HAP-1 (cell line): ENCODE measurements at regions not wholly inside any gene's neighbourhood (a gene's known extent, or its start where the extent isn't known, plus 50 kb on each side); places are given as distances from the start of the nearest gene placed in this dataset.

Experiments used
- DNase-seq, 2 experiments: peaks; one replicate each; pipeline ENCODE4 v3.0.0-alpha.2; 2016 to 2020; ENCODE audit warnings: low spot score in 2 of 2
- H3K27me3 ChIP-seq: fragments of 250-450 bp; sonication (Bioruptor Pico); 2 replicates; pipeline ENCODE4 v1.5.1; 2020; ENCODE audit warnings: low read depth, mild to moderate bottlenecking, moderate library complexity
- H3K36me3 ChIP-seq: fragments of 250-450 bp; sonication (Bioruptor Pico); replicated peaks from 2 replicates; pipeline ENCODE4 v1.5.1; 2020; ENCODE audit warnings: mild to moderate bottlenecking
- H3K4me1 ChIP-seq: fragments of 250-450 bp; sonication (Bioruptor Pico); 2 replicates; pipeline ENCODE4 v1.5.1; 2020; ENCODE audit warnings: mild to moderate bottlenecking
- H3K4me3 ChIP-seq: fragments of 250-450 bp; sonication (Bioruptor Pico); 2 replicates; pipeline ENCODE4 v1.5.1; 2020; ENCODE audit warnings: mild to moderate bottlenecking, moderate library complexity
- H3K9me3 ChIP-seq: fragments of 250-450 bp; sonication (Bioruptor Pico); 2 replicates; pipeline ENCODE4 v1.5.1; 2020; ENCODE audit warnings: mild to moderate bottlenecking, moderate library complexity
- in situ Hi-C: fragments of 300-500 bp; cut with MboI; formaldehyde crosslinking; loops from 3 replicates; pipeline ENCODE4 v1.14.3; 2020; ENCODE audit warnings: low sequenced_read_pairs, inconsistent platforms, mixed read lengths

DNA sequence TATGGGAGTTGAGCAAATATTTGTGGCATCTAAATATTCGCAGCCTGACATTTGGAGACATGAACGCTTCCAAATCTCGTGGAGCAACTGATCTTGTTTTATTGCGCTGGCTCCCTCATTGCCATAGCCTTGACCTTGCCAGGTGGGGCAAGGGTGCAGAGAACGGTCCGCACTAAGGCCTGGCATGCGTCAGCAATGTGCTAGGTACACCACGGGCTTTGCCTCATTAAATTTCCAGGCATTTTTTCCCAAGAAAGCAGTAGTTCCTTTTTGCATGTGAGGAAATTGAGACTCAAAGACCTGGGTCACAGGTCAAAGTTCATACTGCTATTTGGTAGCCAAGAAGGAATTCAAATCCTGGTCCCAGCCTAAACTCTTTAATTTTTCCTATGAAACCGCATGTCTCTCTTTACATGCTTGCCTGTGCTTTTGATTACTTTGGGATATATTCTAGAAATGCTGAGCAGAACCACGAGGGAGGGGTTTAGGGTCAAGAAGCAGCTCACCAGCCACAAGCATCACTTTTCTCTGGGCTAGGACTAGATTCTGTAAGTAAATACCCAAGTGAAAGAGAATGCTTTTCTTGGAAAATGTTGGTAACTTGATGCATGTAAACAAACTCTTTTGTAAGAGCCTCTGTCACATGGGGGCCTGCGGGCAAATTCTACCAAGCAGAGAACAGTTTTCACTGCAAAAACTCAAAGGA, 891.6 kb downstream of the VRK1 start:
- no peak for DNase-seq
- Histone ChIP-seq H3K27me3 (no peaks in the 10 kb centered on the region), H3K4me1 (no peaks in the 10 kb centered on the region), H3K4me3 (no peak overlapping the region), H3K36me3 (no peaks in the 10 kb centered on the region), H3K9me3 (no peaks in the 10 kb centered on the region)
- in situ Hi-C loops = no loop called here

DNA sequence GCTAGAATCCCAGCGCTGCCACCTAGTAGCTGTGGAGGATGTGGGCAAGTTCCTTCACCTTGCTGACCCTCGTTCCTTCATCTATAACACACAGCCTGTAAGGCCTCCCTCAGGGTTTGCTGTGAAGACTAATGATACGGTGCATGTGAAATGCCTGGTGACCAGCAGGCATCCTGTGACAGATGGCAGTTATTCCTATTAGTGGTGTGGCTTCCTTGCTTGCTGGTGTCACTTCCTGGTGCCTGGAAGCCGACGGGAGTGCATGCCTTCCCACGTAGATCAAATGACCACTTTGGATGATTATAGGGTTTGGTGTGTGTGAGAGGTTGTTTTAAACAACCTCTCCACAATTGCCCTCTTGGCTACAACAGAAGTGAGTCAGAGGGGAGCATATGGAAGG, 894.9 kb downstream of the VRK1 start:
- Histone ChIP-seq H3K27me3 (no peaks in the 10 kb centered on the region), H3K36me3 (no peaks in the 10 kb centered on the region), H3K4me3 (no peak overlapping the region), H3K4me1 (no peaks in the 10 kb centered on the region), H3K9me3 (no peaks in the 10 kb centered on the region)
- DNase-seq = no peak
- in situ Hi-C loops = no loop called here

DNA sequence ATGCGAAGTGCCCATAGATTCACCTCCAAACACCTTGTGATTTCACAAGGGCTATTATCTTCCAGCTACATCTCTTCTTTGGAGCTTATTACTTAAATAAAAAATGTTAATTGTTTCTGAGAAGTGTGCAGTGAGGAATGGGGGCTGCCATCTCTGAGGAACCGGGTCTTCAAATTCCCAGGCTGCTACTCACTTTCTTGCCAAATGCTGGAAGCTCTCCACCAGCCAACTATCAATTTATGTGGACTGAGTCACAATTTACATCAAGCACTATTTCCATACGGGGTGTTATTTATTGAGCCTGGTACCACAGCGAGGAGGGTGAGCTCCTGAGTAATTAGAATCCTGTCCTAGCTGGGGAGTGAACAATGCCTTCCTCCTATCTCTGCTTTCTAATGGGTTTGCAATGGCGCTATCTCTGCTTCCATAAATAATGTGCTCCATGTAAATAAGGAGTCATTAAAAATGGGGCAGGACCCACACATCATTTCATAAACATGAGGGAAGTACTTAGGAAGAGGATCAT, 898.3 kb downstream of the VRK1 start:
- Histone ChIP-seq H3K4me3 (no peak overlapping the region), H3K27me3 (no peaks in the 10 kb centered on the region), H3K36me3 (no peaks in the 10 kb centered on the region), H3K9me3 (no peaks in the 10 kb centered on the region), H3K4me1 (no peaks in the 10 kb centered on the region)
- in situ Hi-C loops = no loop called here
- DNase-seq = no peak

DNA sequence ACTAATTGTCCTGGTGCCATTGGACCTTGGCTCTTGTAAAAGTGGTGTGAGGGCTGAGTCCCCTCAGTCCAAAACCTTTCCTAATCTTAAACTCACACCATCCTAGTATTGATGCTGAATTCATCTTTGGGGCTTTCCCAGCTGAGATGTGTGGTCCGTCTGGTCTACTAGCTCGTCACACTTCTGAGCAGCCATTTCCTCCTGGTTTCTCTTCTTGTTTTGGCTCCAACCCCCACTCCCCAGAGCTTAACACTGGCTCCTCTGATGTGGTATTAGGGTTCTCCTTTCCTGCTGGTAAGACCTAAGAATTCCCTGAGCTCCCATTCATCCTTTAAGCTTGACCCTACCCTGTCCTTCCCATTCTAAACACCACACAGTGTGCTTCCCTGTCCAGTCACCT, 900.6 kb downstream of the VRK1 start:
- H3K9me3 ChIP-seq = no peaks in the 10 kb centered on the region
- H3K4me3 ChIP-seq = no peak overlapping the region
- no peaks in the 10 kb centered on the region for H3K36me3 ChIP-seq
- H3K4me1 ChIP-seq = no peaks in the 10 kb centered on the region
- H3K27me3 ChIP-seq = no peaks in the 10 kb centered on the region
- no peak for DNase-seq
- in situ Hi-C loops = no loop called here

DNA sequence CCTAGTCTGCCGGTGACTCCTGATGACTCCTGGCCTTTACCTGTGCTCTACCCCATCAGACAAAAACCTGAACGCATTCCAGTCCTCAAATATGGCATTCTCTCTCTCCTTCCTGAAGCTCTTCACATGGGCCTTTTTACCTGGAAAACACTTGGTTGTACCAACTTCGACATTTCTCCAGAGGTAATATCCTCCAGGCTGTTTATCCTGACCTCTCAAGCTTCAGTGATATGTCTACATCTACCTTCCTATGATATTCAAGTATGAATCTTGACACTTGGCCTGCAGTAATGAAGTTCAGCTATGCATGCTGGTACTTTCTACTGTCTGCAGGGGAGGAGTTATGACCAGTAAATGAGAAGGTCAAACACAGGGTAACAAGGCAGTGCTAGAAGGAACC, 901.8 kb downstream of the VRK1 start:
- in situ Hi-C loops = no loop called here
- no peak overlapping the region for H3K4me3 ChIP-seq
- DNase-seq = no peak
- H3K27me3 ChIP-seq = no peaks in the 10 kb centered on the region
- H3K36me3 ChIP-seq = no peaks in the 10 kb centered on the region
- no peaks in the 10 kb centered on the region for H3K4me1 ChIP-seq
- H3K9me3 ChIP-seq = no peaks in the 10 kb centered on the region

DNA sequence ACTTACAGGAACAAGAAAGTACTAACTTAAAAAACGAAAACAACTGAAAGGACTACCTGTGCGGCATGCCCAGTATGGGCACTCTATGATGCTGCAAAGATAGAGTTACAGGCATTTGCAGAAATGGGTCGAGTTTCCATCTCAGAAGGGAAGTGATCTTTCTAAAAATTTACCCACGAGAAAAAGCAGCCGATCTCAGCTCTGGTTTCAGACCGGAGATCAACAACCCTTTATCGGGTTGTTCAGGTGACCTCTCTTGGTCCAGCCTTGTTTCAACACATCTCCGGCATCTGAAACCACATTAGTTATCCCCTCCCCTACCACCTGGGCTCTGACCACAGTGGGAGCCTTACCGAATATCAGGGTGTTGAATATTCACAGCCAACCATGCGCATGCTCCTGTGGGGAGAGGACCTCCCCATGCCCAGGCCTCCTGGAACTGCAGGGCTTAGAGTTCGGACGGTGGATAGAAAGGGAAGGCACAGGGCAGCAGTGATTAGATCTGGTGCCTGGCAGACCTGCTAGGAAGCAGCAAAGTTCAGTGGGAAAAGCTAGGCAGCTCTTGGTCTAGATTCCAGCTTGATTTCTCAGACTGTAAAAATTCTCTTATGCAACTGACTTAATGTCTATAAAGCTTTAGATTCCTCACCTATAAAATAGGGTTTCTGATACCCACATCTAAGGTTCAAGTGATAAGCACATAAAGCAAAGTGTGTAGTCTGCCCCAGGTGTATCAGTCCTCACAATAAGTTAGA, 906.0 kb downstream of the VRK1 start:
- Histone ChIP-seq H3K36me3 (no peaks in the 10 kb centered on the region), H3K27me3 (no peaks in the 10 kb centered on the region), H3K4me3 (no peak overlapping the region), H3K9me3 (no peaks in the 10 kb centered on the region), H3K4me1 (no peaks in the 10 kb centered on the region)
- DNase-seq = no peak
- in situ Hi-C loops = no loop called here

DNA sequence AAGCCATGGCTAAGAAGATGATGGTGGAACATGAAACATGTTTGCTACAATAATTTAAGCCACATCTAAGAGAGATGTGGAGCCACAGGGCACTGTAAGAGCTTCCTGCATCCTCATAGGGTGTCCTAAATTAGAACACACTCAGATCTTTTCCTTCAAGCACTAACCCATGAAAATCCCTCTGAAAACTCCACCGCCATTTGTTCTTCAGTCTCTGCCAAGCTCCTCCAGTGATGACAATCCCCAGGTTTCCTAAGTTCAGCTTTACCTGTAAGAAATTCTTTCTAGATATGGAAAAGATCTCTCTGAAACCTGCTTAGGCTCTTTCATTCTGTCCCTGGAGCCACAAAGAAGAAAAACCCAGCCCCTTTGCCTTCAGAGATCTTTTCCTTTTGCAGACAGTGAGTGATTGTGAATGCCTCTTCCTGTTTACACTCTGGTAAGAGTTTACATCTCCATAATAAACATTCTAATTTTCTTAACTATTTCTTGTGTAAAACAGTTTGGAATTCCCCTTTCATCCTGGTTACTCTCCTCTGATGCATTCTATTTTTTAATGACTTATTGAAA, 907.2 kb downstream of the VRK1 start:
- Histone ChIP-seq H3K4me1 (no peaks in the 10 kb centered on the region), H3K36me3 (no peaks in the 10 kb centered on the region), H3K9me3 (no peaks in the 10 kb centered on the region), H3K4me3 (no peak overlapping the region), H3K27me3 (no peaks in the 10 kb centered on the region)
- in situ Hi-C loops = no loop called here
- DNase-seq = no peak

DNA sequence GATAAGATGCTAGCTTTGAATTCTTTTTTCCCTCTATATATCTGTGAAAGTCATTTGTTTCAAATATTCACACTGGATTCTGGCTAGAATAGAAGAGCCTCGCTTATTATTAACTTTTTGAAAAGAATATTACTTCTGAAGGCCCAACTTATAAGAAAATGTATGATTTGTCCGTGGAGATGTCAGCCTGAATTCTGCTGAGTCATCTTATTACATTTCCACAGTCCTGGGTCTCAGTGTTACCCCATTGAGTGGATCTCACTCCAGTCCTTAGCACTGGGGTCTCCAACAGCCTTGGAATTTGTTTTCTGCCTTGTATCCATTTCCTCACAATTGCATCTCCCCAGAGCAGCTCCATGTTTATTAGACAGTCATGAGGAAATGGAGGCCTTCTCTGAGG, 907.9 kb downstream of the VRK1 start:
- no peaks in the 10 kb centered on the region for H3K36me3 ChIP-seq
- in situ Hi-C loops = no loop called here
- no peak overlapping the region for H3K4me3 ChIP-seq
- no peak for DNase-seq
- H3K27me3 ChIP-seq = no peaks in the 10 kb centered on the region
- no peaks in the 10 kb centered on the region for H3K4me1 ChIP-seq
- H3K9me3 ChIP-seq = no peaks in the 10 kb centered on the region

DNA sequence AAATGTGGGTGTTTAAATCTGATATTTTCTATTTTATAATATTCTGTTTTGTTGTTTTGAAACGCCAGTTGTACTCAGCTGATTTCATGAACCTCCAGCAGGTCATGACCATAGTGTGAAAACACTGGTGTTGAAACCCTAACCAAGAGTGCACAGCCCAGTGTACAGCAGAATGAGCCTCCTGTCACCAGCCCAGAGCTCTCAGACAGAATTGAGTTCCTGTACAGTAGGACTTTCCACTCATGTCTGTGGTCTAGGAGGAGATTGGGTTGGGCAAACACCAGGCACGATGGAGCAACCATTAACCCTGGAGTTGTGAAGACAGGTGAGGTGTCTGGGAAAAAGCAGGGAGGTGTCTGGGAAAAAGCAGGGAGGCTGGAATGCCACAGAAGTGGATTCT, 908.8 kb downstream of the VRK1 start:
- in situ Hi-C loops = no loop called here
- H3K27me3 ChIP-seq = no peaks in the 10 kb centered on the region
- no peaks in the 10 kb centered on the region for H3K4me1 ChIP-seq
- H3K4me3 ChIP-seq = no peak overlapping the region
- H3K36me3 ChIP-seq = no peaks in the 10 kb centered on the region
- no peaks in the 10 kb centered on the region for H3K9me3 ChIP-seq
- no peak for DNase-seq

DNA sequence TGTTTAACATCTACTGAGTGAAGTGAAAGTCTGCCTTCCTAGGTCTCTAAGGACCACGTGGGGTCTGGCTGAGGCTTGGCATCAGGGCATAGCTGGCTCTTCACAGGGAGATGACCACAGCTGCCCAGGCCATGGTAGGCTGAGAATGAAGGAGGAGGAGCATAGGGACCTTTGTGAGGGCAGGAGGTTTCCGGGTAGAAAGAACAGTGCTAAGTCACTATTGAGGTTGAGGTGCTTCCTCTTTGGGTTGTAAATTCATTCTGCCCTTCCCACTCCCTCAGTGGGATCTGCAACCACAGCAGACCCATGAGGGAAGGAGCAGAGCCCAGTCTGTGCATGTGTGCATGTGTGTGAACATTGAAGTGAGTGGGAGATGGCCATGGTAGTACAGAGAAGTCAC, 909.6 kb downstream of the VRK1 start:
- no peak for DNase-seq
- H3K36me3 ChIP-seq = no peaks in the 10 kb centered on the region
- no peaks in the 10 kb centered on the region for H3K4me1 ChIP-seq
- H3K27me3 ChIP-seq = no peaks in the 10 kb centered on the region
- no peak overlapping the region for H3K4me3 ChIP-seq
- H3K9me3 ChIP-seq = no peaks in the 10 kb centered on the region
- in situ Hi-C loops = no loop called here

DNA sequence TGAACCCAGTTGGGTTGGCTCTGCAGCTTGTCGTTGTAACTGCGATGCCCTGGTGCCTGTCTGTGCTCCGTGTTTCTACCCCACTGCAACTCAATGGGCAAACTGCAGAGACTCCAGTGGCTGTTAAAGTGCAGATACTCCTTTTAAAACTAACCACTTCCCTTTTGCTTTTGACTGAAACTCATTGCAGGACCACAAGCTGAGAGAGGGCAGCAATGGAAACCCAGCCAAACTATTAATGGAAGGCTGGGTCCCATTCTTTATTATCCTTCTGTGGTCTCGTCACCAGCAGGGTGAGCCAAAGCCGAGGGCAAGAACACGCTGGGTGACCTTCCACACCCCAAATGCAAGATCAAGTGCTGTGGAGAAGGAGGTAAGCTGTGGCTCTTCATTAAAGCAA, 910.4 kb downstream of the VRK1 start:
- in situ Hi-C loops = no loop called here
- no peak for DNase-seq
- H3K4me1 ChIP-seq = no peaks in the 10 kb centered on the region

DNA sequence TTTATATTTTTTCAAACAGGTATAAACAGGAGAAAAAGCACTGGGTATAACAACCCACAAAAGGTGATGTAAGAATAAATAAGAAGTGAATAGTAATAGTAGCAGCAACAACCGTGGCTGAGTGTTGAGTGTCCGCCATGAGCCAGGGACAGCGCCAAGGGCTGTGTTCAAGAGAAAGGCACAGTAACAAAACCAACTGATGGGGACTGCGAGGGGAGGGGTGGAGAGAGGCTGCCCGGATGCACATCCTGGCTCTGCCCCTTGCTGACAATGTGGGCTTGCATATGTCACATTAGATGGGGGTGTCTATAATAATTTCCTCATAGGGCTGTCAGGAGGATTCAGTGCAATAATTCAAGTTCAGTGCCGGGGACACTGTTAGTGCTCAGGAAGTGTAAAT, 912.4 kb downstream of the VRK1 start:
- no peak for DNase-seq
- H3K4me3 ChIP-seq = no peak overlapping the region
- no peaks in the 10 kb centered on the region for H3K27me3 ChIP-seq
- no peaks in the 10 kb centered on the region for H3K4me1 ChIP-seq
- H3K9me3 ChIP-seq = no peaks in the 10 kb centered on the region
- in situ Hi-C loops = no loop called here
- no peaks in the 10 kb centered on the region for H3K36me3 ChIP-seq

More for the DNA sequence above, 910.4 kb downstream of the VRK1 start:
- Histone ChIP-seq H3K27me3 (no peaks in the 10 kb centered on the region), H3K4me3 (no peak overlapping the region), H3K9me3 (no peaks in the 10 kb centered on the region), H3K36me3 (no peaks in the 10 kb centered on the region)

DNA sequence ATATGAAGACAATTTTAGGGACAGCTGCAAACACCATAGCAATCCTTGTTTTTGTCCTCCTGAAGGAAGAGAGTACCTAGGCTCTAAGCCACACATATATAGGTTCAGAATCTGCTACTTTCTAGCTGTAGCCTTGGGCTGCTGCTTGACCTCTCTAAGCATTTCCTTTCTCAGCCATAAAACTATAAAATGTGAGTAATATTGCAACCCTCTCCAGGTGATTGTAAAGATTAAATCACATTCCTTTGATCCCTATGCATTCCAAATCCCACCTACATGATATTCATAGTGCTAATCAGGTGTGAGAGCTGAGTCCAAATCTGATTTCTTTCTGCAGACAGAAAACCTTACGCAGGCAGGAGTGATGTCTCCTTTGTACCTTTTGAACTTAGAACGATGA, 913.5 kb downstream of the VRK1 start:
- in situ Hi-C loops = no loop called here
- no peaks in the 10 kb centered on the region for H3K36me3 ChIP-seq
- H3K27me3 ChIP-seq = no peaks in the 10 kb centered on the region
- no peaks in the 10 kb centered on the region for H3K4me1 ChIP-seq
- no peak overlapping the region for H3K4me3 ChIP-seq
- H3K9me3 ChIP-seq = no peaks in the 10 kb centered on the region
- no peak for DNase-seq

DNA sequence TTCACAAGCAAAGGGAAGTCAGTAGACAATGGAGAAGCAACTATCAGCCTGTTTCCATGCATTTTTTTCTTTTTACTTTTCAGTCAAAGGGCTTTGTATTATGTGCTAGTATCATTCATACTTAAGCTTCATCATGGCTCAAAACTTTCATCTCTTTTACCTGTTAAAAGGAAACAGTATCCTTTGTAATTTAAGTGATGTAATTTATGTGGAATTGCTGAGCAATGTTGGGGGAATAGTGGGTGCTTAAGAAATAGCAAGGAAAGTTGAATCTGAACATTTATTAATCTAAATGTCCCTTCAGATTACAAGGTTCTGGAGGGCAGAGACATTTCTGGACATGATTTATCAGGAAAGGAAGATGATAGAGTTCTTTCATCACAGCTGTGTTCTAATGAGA, 915.3 kb downstream of the VRK1 start:
- no peaks in the 10 kb centered on the region for H3K9me3 ChIP-seq
- no peaks in the 10 kb centered on the region for H3K36me3 ChIP-seq
- H3K4me1 ChIP-seq = no peaks in the 10 kb centered on the region
- no peaks in the 10 kb centered on the region for H3K27me3 ChIP-seq
- H3K4me3 ChIP-seq = no peak overlapping the region
- no peak for DNase-seq
- in situ Hi-C loops = no loop called here
